ENCODE measurements at regions not wholly inside any gene's neighbourhood (a gene's known extent, or its start where the extent isn't known, plus 50 kb on each side); places are given as distances from the start of the nearest gene placed in this dataset.

DNA sequence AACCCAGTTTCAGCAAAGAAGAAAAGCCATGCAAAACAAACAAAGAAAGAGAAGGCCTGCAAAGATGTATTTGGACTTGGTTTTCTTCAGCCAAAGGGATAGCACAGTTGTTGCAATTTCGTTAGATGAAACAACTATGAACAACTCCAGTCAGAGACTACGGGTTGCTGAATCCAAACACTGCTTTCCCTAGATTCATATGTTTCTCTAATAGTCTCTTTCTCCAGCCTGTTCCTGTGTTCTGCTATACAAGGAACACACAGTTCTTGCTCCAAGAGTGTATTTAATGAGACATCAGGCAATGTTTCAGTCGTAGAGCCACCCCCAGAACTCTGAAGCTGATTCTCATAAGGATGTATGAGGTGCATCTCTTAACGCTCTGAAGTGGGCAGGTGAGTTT lies 162.5 kb upstream of the TBL1X start:
- TF ChIP-seq, protein P1, sequence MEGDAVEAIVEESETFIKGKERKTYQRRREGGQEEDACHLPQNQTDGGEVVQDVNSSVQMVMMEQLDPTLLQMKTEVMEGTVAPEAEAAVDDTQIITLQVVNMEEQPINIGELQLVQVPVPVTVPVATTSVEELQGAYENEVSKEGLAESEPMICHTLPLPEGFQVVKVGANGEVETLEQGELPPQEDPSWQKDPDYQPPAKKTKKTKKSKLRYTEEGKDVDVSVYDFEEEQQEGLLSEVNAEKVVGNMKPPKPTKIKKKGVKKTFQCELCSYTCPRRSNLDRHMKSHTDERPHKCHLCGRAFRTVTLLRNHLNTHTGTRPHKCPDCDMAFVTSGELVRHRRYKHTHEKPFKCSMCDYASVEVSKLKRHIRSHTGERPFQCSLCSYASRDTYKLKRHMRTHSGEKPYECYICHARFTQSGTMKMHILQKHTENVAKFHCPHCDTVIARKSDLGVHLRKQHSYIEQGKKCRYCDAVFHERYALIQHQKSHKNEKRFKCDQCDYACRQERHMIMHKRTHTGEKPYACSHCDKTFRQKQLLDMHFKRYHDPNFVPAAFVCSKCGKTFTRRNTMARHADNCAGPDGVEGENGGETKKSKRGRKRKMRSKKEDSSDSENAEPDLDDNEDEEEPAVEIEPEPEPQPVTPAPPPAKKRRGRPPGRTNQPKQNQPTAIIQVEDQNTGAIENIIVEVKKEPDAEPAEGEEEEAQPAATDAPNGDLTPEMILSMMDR (IDR thresholded peaks at IDR 0.05) = no peak

DNA sequence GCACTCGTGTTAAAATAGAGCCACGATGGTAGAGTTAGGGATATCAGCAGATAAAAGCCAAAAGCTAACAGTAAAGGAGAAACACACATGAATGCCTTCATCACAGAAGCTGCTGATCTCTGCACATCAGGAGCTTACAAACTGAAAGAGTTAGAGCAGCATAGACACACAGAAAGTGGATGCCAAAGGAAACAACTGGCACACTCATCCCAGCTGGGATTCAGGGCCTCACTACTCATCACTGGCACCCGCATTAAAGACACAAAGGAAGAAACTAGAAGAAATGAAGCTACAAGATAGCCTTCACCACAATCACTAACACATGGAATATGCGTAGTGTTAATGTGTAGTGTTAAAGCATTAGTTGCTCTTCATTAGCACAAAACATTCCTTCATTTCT lies 156.4 kb upstream of the TBL1X start:
- TF ChIP-seq, protein P1 (IDR thresholded peaks at IDR 0.05) = no peak

DNA sequence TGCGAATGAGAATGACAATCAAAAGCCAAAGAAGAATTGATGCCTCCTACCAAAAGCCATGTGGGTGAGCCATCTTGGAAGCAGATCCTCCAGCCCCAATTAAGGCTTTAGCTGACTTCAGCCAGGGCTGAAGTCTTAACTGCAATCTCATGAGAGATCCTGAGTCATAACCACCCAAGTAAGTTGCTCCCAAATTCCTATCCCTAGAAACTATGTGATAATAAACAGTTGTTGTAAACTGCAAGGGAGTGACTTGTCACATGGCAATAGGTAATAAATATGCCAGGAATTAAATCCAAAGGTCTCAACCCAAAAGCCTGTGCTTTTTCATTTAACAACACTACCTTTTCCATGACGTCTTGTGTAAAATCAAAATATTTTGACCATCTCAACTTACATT lies 154.2 kb upstream of the TBL1X start:
- TF ChIP-seq, protein P1 (IDR thresholded peaks at IDR 0.05) = no peak

DNA sequence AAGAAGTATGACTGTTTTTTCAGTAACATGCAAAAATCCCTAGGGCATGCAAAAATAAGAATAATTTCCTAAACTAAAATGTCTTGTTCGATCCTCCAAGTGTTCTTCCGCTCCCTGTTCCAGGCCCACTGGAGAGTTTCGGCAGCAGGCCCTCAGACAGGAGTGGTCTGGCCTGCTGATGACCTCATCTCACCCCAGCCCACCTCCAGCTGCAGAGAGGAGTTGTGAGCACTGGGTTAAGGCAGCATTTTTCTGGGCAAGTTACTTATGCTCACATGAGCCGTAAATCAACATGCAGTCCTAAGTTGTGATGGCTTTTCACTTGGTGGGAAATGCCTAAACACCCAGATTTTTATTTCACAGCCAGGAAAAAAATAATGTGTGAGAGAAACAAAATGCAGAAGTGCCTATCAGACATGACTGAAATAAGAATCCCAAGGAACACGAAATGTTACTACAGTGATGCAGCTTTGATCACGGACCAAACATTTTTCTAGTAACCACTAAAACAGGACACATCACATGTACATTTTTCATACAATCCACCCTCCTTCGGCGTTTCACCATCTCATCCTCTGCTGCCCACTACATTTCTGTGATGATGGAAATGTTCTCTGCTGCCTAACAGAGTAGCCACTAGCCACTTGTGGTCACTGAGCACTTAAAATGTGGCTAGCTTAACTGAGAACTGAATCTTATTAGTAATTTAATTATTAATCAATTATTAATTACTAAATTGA lies 153.3 kb upstream of the TBL1X start:
- TF ChIP-seq, protein P1 (IDR thresholded peaks at IDR 0.05) = no peak

DNA sequence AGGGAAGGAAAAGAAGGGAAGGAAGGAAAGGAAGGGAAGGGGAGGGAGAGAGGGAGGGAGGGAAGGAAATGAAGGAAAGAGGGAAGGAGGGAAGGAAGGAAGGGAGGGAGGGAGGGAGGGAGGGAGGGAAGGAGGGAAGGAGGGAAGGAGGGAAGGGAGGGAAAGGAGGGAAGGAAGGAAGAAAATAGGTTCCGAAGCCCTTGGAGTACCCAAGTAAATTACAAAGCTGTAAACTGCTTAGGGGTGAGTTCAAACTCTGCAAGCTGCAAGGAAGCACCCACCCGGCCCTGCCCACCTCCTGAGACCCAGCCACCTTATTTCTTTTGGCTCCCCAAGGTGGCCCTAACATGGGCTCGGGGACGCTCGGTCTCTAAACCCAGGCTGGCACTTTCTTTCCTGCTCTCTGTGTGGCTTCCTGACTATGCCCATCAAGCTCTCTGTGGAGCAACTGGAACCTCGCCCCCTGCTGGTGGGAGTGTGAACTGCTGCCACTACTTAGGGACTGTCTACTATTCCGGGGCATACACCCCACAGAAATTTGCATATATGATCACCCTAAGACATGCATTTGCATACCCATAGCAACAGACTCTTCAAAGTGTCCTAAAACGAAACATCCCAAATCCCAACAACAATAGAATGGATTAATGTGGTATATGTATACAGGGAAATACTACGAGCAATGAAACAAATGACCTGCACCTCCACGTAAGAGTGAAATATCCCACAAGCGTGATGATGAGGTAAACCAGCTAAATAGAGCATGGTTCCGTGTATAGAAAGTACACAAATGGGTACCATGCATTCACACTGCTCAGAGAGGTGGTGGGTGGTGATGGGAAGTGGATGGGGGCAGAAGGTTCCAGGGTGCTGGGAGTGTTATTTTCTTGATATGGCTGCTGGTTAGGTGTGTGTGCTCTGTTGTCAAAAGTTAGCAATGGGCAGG lies 151.7 kb upstream of the TBL1X start:
- TF ChIP-seq, protein P1 (IDR thresholded peaks at IDR 0.05) = peak; percentile 71

DNA sequence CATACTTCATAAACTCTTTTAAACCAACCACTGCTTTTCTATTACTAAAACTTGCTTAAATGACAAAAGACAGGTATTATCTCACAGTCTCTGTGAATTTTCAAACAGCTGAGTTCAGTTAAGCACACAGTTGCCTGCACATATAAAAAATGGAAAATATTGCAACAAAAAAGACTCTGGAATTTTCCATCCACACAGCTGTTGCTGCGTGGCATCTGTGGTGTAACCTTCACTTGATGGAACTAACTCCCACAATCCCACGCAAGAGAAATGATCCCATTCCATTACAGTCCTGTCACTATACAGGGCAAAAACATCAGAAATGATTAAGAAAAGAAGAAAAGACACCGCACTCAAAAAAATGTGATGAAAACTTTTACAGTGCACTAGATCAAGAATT lies 149.8 kb upstream of the TBL1X start:
- TF ChIP-seq, protein P1 (IDR thresholded peaks at IDR 0.05) = no peak

DNA sequence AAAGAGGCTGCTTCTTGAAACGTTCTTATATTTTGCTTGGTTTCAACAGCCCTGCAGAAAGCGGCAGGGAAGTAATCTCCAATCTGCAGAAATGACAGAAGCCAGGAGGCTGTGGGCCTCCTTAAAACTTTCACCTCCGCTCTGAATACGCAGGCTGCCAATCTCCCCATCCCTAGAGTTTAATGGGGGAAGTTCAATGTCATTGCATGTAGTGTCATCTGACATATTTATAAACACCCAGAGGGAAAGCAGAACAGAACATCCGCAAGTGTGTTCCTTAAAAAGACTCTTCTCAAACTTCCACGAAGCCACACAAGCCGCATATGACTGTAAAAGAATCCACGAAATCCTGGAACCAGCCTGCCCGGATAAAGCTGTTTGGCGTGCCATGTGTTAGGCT lies 148.8 kb upstream of the TBL1X start:
- TF ChIP-seq, protein P1 (IDR thresholded peaks at IDR 0.05) = no peak

Measured in LNCAP (cell line).